ENCODE measurements at regions not wholly inside any gene's neighbourhood (a gene's known extent, or its start where the extent isn't known, plus 50 kb on each side); places are given as distances from the start of the nearest gene placed in this dataset.
"Not testable (repeated sequence)": the region's sequence is repeated elsewhere in the genome, so short reads cannot be mapped to it uniquely, and the experiment has no call there.

DNA sequence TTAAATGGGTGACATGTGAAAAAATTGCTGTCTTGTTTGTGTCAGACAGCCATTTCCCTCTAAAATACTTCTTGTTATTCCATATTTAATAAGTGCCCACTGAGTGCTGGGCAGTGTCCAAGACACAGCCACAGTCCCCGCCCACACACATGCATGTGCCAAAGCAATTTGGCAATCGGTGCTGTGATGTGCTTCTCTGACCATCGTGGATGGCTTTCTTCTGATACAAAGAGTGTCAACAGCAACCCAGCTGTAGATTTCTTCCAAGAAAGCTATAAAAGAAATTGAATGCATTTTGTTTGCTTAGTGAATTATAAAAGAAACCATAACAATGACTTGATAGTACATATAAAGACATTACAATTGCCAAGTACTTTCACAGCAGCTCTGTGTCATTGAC lies 140.5 kb upstream of the ATXN1 start:
- H3K27ac ChIP-seq = no peak overlapping the region
- no peaks in the 10 kb centered on the region for H3K9me3 ChIP-seq
- intact Hi-C loops (cut with DNase I) = no loop called here
- H3K4me1 ChIP-seq = no peaks in the 10 kb centered on the region
- H3K27me3 ChIP-seq = no peaks in the 10 kb centered on the region
- H3K9ac ChIP-seq (ENCODE audit: low read depth in 2 of 2, low read length in 2 of 2) = no peak overlapping the region
- TF ChIP-seq CTCF (IDR thresholded peaks at IDR 0.05) = no peak
- H3K4me3 ChIP-seq = no peak overlapping the region
- peak; percentile 25 for DNase-seq
- H3K36me3 ChIP-seq = no peaks in the 10 kb centered on the region

DNA sequence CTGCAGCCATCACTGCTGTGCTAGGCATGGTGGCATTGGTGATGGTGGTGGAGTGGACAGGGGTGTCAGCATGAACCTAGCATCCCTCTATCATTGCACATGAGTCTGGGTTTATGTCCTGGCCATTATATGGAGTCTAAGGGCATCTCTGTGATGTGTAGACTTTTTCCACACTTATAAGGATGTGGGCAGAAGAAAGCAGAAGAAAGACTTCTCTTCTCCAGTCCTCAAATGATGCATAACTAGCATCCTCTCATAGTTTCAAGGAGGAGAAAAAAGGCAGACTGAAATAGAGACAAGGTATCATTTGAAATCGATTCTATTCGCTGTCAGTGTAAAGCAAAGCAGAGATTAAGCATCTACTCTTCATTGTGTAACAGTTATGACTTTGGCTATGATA lies 140.0 kb upstream of the ATXN1 start:
- H3K9ac ChIP-seq (ENCODE audit: low read depth in 2 of 2, low read length in 2 of 2) = no peak overlapping the region
- no peak overlapping the region for H3K27ac ChIP-seq
- no peak for TF ChIP-seq CTCF (IDR thresholded peaks at IDR 0.05)
- no peaks in the 10 kb centered on the region for H3K9me3 ChIP-seq
- DNase-seq = no peak
- intact Hi-C loops (cut with DNase I) = no loop called here
- H3K36me3 ChIP-seq = no peaks in the 10 kb centered on the region
- no peak overlapping the region for H3K4me3 ChIP-seq
- H3K4me1 ChIP-seq = no peaks in the 10 kb centered on the region
- H3K27me3 ChIP-seq = no peaks in the 10 kb centered on the region

DNA sequence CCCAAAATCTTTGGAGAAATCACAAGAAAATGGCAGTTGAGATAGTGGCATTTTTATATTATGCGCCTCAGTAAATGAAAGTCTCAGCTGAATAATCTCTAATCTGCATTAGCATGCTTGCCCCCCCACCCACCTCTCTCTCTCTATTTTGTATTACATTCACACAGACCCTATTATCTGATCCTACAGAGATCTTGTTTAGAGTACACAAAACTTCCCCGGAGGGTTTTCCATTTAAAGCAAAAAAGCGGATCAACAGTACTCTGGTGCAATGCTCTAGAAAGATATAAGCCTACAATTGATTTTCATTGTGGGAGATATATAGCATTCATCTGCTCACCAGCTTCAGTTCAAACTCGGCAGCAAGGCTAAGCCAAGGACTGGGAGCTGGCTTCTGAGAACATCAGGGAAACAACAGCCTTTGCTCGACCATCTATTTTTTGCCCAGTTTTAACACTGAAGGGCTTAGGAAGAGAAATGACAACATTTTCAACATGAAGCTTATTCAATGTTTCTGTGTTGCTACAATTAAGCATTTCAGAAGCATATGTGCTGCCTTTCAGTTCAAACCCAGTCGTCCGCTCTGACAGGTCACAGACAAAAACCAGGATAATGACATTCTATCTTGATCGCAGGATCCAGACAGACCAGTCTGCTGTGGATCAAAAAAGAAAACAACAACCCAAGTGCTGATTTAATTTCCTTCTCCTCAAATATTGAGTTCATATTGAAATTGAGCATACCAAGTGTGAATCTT lies 137.6 kb upstream of the ATXN1 start:
- intact Hi-C loops (cut with DNase I) = no loop called here
- Histone ChIP-seq H3K4me1 (no peaks in the 10 kb centered on the region), H3K36me3 (no peaks in the 10 kb centered on the region), H3K4me3 (no peak overlapping the region), H3K27ac (no peak overlapping the region), H3K27me3 (no peaks in the 10 kb centered on the region), H3K9me3 (no peaks in the 10 kb centered on the region), H3K9ac (ENCODE audit: low read depth in 2 of 2, low read length in 2 of 2) (no peak overlapping the region)
- no peak for TF ChIP-seq CTCF (IDR thresholded peaks at IDR 0.05)
- DNase-seq = no peak

- TF ChIP-seq CTCF (IDR thresholded peaks at IDR 0.05) = no peak
- Histone ChIP-seq H3K4me1 (no peaks in the 10 kb centered on the region), H3K9me3 (no peaks in the 10 kb centered on the region), H3K4me3 (no peak overlapping the region), H3K36me3 (no peaks in the 10 kb centered on the region), H3K27me3 (no peaks in the 10 kb centered on the region), H3K27ac (no peak overlapping the region), H3K9ac (ENCODE audit: low read depth in 2 of 2, low read length in 2 of 2) (no peak overlapping the region)
- DNase-seq = no peak
- intact Hi-C loops (cut with DNase I) = no loop called here
Observed at GRCh38 chr6:16897669-16898068, 136.4 kb upstream of the ATXN1 start.

DNA sequence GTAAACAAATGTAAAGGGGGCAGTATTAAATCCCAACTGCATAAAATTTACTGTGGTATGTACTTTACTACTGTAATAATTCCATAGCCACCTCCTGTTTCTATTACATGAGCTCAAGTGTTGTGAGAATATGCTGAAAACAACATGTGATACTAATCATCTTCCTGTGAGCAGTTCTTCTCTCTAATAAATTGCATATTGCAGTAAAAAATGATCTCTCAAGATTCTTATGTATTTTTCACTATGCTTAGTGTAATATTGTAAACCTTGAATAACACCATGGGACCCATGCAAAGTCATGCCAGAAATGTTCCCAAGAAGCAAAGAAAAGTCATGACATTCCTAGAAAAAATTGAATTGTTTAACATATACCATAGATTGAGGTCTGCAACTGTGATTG lies 133.0 kb upstream of the ATXN1 start:
- Histone ChIP-seq H3K9me3 (no peaks in the 10 kb centered on the region), H3K27ac (no peak overlapping the region), H3K4me3 (no peak overlapping the region), H3K27me3 (no peaks in the 10 kb centered on the region), H3K4me1 (no peaks in the 10 kb centered on the region), H3K36me3 (no peaks in the 10 kb centered on the region), H3K9ac (ENCODE audit: low read depth in 2 of 2, low read length in 2 of 2) (no peak overlapping the region)
- no peak for DNase-seq
- intact Hi-C loops (cut with DNase I) = no loop called here
- no peak for TF ChIP-seq CTCF (IDR thresholded peaks at IDR 0.05)

GRCh38 chr6:16891110-16891509 lies 129.8 kb upstream of the ATXN1 start:
- H3K36me3 ChIP-seq; H3K4me3 ChIP-seq; H3K4me1 ChIP-seq; H3K9ac ChIP-seq (ENCODE audit: low read depth in 2 of 2, low read length in 2 of 2); intact Hi-C loops (cut with DNase I); H3K27ac ChIP-seq; H3K27me3 ChIP-seq; DNase-seq; H3K9me3 ChIP-seq: not testable (repeated sequence)
